ENCODE measurements at regions not wholly inside any gene's neighbourhood (a gene's known extent, or its start where the extent isn't known, plus 50 kb on each side); places are given as distances from the start of the nearest gene placed in this dataset.
"Not testable (repeated sequence)": the region's sequence is repeated elsewhere in the genome, so short reads cannot be mapped to it uniquely, and the experiment has no call there.

GRCh38 chr5:98333921-98334320, 439.5 kb upstream of the RGMB start:
- no peak for DNase-seq (ENCODE audit: low read depth)
- no peak overlapping the region for H3K4me3 ChIP-seq (ENCODE audit: low read depth, low read length)
- TF ChIP-seq CTCF (conservative IDR thresholded peaks at IDR 0.05; ENCODE audit: low read depth, low read length): no peak

GRCh38 chr5:98334946-98335345, 438.5 kb upstream of the RGMB start:
- no peak for DNase-seq (ENCODE audit: low read depth)
- TF ChIP-seq CTCF (conservative IDR thresholded peaks at IDR 0.05; ENCODE audit: low read depth, low read length): no peak
- H3K4me3 ChIP-seq (ENCODE audit: low read depth, low read length): no peak overlapping the region

GRCh38 chr5:98339141-98339848, 434.2 kb upstream of the RGMB start:
- DNase-seq (ENCODE audit: low read depth): no peak
- H3K4me3 ChIP-seq (ENCODE audit: low read depth, low read length): no peak overlapping the region
- no peak for TF ChIP-seq CTCF (conservative IDR thresholded peaks at IDR 0.05; ENCODE audit: low read depth, low read length)

- peak; percentile 73 for DNase-seq (ENCODE audit: low read depth)
- TF ChIP-seq CTCF (conservative IDR thresholded peaks at IDR 0.05; ENCODE audit: low read depth, low read length): no peak
- H3K4me3 ChIP-seq (ENCODE audit: low read depth, low read length): no peak overlapping the region
Observed at GRCh38 chr5:98341038-98342032, 432.1 kb upstream of the RGMB start.

- not testable (repeated sequence) for DNase-seq (ENCODE audit: low read depth); H3K4me3 ChIP-seq (ENCODE audit: low read depth, low read length)
Observed at GRCh38 chr5:98342958-98343660, 430.4 kb upstream of the RGMB start.

GRCh38 chr5:98349251-98349989, 424.0 kb upstream of the RGMB start:
- DNase-seq (ENCODE audit: low read depth): no peak
- peak; percentile 62 for TF ChIP-seq CTCF (conservative IDR thresholded peaks at IDR 0.05; ENCODE audit: low read depth, low read length)
- no peak overlapping the region for H3K4me3 ChIP-seq (ENCODE audit: low read depth, low read length)
